Natural killer cell (primary cell): ENCODE measurements at regions not wholly inside any gene's neighbourhood (a gene's known extent, or its start where the extent isn't known, plus 50 kb on each side); places are given as distances from the start of the nearest gene placed in this dataset.
A peak's percentile ranks its signal among the peaks of the same experiment; 100 is the strongest.

Experiments
- ATAC-seq, 3 donors: fragments of 150-1000 bp in 2 of 3; fragments of 200-7000 bp in 1 of 3; cut with Tn5 transposase; 1 replicate in 1 of 3; 2 replicates in 2 of 3; pipeline ENCODE4 v1.10.0; 2021; ENCODE audit warnings: mild to moderate bottlenecking in 2 of 3, moderate library complexity in 2 of 3
- DNase-seq, 2 donors: peaks; one replicate each; pipeline versions ENCODE4 v3.0.0 to v3.0.0-alpha.2; 2013 to 2021; ENCODE audit warnings: mixed read lengths in 1 of 2
- H3K27ac ChIP-seq: one replicate; pipeline ENCODE4 v1.5.1; 2013; ENCODE audit warnings: mild to moderate bottlenecking, low read length
- H3K27me3 ChIP-seq: one replicate; pipeline ENCODE4 v1.6.1; 2013; ENCODE audit warnings: low read length; ENCODE audit not compliant: control insufficient read depth, insufficient read depth
- H3K36me3 ChIP-seq: one replicate; pipeline ENCODE4 v1.6.1; 2013; ENCODE audit warnings: low read length; ENCODE audit not compliant: control insufficient read depth, insufficient read depth
- H3K4me1 ChIP-seq: one replicate; pipeline ENCODE4 v1.6.1; 2013; ENCODE audit warnings: low read length; ENCODE audit not compliant: control insufficient read depth, insufficient read depth
- H3K4me3 ChIP-seq: one replicate; pipeline ENCODE4 v1.5.1; 2013; ENCODE audit warnings: low read length
- H3K9me3 ChIP-seq: one replicate; pipeline ENCODE4 v1.6.1; 2013; ENCODE audit warnings: low read length; ENCODE audit not compliant: control insufficient read depth, insufficient read depth
- H3K27ac Mint-ChIP-seq, 2 donors: one replicate each; pipeline ENCODE4 v1.8.0; 2022; ENCODE audit warnings: mild to moderate bottlenecking in 2 of 2, mixed read lengths in 2 of 2, moderate library complexity in 1 of 2
- H3K27me3 Mint-ChIP-seq, 2 donors: one replicate each; pipeline ENCODE4 v1.8.0; 2022; ENCODE audit warnings: low read depth in 2 of 2, mixed read lengths in 2 of 2
- H3K36me3 Mint-ChIP-seq: one replicate; pipeline ENCODE4 v1.8.0; 2022; ENCODE audit warnings: mixed read lengths
- H3K4me1 Mint-ChIP-seq, 2 donors: one replicate each; pipeline ENCODE4 v1.8.0; 2022; ENCODE audit warnings: mixed read lengths in 2 of 2
- H3K4me3 Mint-ChIP-seq: one replicate; pipeline ENCODE4 v1.8.0; 2022; ENCODE audit warnings: mild to moderate bottlenecking, moderate library complexity, mixed read lengths
- H3K9me3 Mint-ChIP-seq, 2 donors: one replicate each; pipeline ENCODE4 v1.8.0; 2022; ENCODE audit warnings: mixed read lengths in 2 of 2
- WGBS: methylation state at CpG from one replicate; pipeline ENCODE4 v1.1.7; 2013; ENCODE audit warnings: missing lambda C conversion rate; ENCODE audit not compliant: insufficient coverage; 5-methylcytosine and 5-hydroxymethylcytosine counted together
- intact Hi-C: fragments of 100-400 bp; cut with micrococcal nuclease; formaldehyde crosslinking; loops from one replicate; pipeline ENCODE4 v1.14.2; 2022
- TF ChIP-seq, protein P1 (sequence below): fragments of 200-600 bp; IDR thresholded peaks from one replicate; pipeline ENCODE4 v1.8.0; 2022; ENCODE audit warnings: antibody characterized with exemption

GRCh38 chr14:57066887-57067513 is 201.7 kb downstream of the EXOC5 start:
- Histone ChIP-seq H3K9me3 (no peaks in the 10 kb centered on the region), H3K36me3 (no peaks in the 10 kb centered on the region), H3K27me3 (peaks cover 2% of the 10 kb centered on the region), H3K4me1 (no peaks in the 10 kb centered on the region), H3K4me3 (no peak overlapping the region), H3K27ac (no peak overlapping the region)
- Mint-ChIP-seq H3K4me3 (no peak overlapping the region), H3K27me3 (peaks cover 16 to 38% of the 10 kb centered on the region in 2 donors), H3K27ac (no peak overlapping the region), H3K4me1 (no peaks in the 10 kb centered on the region), H3K36me3 (no peaks in the 10 kb centered on the region), H3K9me3 (no peaks in the 10 kb centered on the region)
- DNase-seq (peak in 1 of 2 donors; percentile 16), ATAC-seq (no peak)
- WGBS, result 10% methylated on average over 11 of the region's 12 CpGs
- intact Hi-C loops, result no loop called here
- TF ChIP-seq, protein P1, sequence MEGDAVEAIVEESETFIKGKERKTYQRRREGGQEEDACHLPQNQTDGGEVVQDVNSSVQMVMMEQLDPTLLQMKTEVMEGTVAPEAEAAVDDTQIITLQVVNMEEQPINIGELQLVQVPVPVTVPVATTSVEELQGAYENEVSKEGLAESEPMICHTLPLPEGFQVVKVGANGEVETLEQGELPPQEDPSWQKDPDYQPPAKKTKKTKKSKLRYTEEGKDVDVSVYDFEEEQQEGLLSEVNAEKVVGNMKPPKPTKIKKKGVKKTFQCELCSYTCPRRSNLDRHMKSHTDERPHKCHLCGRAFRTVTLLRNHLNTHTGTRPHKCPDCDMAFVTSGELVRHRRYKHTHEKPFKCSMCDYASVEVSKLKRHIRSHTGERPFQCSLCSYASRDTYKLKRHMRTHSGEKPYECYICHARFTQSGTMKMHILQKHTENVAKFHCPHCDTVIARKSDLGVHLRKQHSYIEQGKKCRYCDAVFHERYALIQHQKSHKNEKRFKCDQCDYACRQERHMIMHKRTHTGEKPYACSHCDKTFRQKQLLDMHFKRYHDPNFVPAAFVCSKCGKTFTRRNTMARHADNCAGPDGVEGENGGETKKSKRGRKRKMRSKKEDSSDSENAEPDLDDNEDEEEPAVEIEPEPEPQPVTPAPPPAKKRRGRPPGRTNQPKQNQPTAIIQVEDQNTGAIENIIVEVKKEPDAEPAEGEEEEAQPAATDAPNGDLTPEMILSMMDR, result no peak

DNA sequence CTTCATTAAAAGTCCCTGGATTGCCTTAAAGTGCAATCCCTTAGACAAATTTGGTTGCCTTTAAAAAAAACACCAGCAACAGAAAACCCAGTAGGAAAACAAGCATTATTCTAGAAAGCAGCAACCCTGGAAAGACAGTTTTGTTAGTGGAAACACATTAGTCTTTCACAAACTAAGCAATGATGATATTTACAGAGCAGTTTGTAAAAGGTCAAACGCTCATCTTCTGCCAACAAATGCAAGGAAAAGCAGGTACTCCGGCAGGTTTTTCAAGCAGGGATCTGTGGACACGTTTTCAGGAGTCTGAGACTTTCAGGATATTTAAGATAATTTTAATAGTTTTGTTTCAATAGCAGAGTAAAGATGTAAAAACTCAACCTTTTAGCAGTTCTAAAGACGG is 202.2 kb downstream of the EXOC5 start:
- no peaks in the 10 kb centered on the region for H3K36me3 ChIP-seq
- no peaks in the 10 kb centered on the region for H3K4me1 ChIP-seq
- no peak for DNase-seq
- H3K27ac ChIP-seq, result no peak overlapping the region
- TF ChIP-seq, protein P1, result no peak
- H3K4me3 Mint-ChIP-seq, result no peak overlapping the region
- no peaks in the 10 kb centered on the region for H3K9me3 ChIP-seq
- H3K27me3 ChIP-seq, result peaks cover 2% of the 10 kb centered on the region
- 67% methylated on average over 4 of the region's 4 CpGs for WGBS
- no peaks in the 10 kb centered on the region for H3K4me1 Mint-ChIP-seq
- H3K9me3 Mint-ChIP-seq, result no peaks in the 10 kb centered on the region
- H3K4me3 ChIP-seq, result no peak overlapping the region
- intact Hi-C loops, result no loop called here
- H3K27me3 Mint-ChIP-seq, result peaks cover 16 to 41% of the 10 kb centered on the region in 2 donors
- H3K36me3 Mint-ChIP-seq, result no peaks in the 10 kb centered on the region
- H3K27ac Mint-ChIP-seq, result no peak overlapping the region
- ATAC-seq, result no peak

DNA sequence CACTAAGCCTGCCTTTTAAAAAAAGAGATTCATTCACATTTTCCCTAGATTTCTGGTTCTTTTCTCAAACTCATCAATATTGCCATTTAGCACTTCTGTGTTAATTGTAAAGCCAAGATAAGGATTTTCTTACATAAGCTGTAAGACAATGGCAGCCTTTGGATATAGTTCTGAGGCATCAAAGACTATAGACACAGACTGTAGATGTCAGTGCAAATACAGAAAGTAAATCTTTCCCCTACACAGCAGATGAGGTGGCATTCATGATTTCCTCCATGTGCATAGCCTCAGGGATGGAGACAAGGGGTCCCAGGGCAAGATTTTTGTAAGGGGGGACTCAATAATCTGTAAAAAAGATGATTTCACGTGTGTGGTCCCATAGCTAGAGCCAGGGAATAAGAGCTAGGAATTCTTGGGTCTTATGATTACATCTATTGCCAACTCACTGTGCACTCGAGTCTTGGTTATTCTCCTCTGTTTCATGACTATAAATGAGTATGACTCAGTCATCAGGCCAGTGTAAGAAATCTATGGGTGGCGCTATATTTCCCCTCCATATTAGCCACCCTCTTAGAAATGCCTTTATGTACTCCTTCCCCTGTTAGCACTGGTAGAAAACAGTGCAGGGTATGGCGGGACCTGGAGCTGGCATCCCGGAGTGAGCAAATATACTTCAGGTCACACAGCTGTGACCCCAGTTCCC is 207.5 kb downstream of the EXOC5 start:
- Mint-ChIP-seq H3K27me3 (peaks cover 8 to 14% of the 10 kb centered on the region in 2 donors), H3K9me3 (no peaks in the 10 kb centered on the region), H3K4me3 (no peak overlapping the region), H3K27ac (no peak overlapping the region), H3K4me1 (no peaks in the 10 kb centered on the region), H3K36me3 (no peaks in the 10 kb centered on the region)
- Histone ChIP-seq H3K4me1 (no peaks in the 10 kb centered on the region), H3K27me3 (no peaks in the 10 kb centered on the region), H3K9me3 (no peaks in the 10 kb centered on the region), H3K4me3 (no peak overlapping the region), H3K27ac (no peak overlapping the region), H3K36me3 (no peaks in the 10 kb centered on the region)
- TF ChIP-seq, protein P1, result no peak
- no peak for DNase-seq
- ATAC-seq, result no peak
- intact Hi-C loops, result no loop called here
- 79% methylated on average over 5 of the region's 5 CpGs for WGBS
